ENCODE measurements at regions not wholly inside any gene's neighbourhood (a gene's known extent, or its start where the extent isn't known, plus 50 kb on each side); places are given as distances from the start of the nearest gene placed in this dataset. TPM values are rescaled to one million over a fixed set of nuclear protein-coding genes. Genes with fewer than 3 reads are reported as not detected.

DNA sequence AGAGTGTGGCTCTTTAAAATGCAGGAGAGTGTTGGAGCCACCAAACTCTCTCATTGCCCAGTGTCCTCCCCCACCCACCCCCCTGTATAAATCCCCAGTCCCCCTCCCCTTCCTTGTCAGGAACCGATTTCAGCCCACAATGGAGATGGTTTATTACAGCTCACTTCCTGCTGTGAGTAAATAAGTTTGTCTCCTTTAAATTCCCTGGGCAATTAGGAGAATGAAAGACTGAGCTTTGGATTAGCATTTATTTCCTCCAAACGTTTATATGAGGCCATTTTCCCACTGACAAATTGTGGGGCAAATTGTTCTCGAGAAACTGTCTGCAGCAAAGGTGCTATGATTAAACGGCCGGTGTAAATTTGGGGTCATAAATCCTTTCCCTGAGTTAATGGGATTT, 128.8 kb downstream of the DHX35 start:
- no peaks in the 10 kb centered on the region for H3K9me3 ChIP-seq (replicated peaks in 1 of 2; ENCODE audit: control insufficient read depth in 2 of 2, insufficient read depth in 1 of 2, low read depth in 1 of 2, low read length in 2 of 2)
- no peak overlapping the region for H3K4me2 ChIP-seq (ENCODE audit: insufficient read depth, low read length, poor library complexity, severe bottlenecking)
- H3K36me3 ChIP-seq (replicated peaks in 1 of 2; ENCODE audit: control insufficient read depth in 2 of 2, insufficient read depth in 2 of 2, low read length in 2 of 2) = no peaks in the 10 kb centered on the region
- H3K18ac ChIP-seq (ENCODE audit: low read length) = no peak overlapping the region
- H3K4me1 ChIP-seq (ENCODE audit: control insufficient read depth in 2 of 2, insufficient read depth in 1 of 2, low read depth in 1 of 2, low read length in 2 of 2) = peaks cover 0 to 14% of the 10 kb centered on the region in 2 donors
- H3K9ac ChIP-seq (ENCODE audit: low read depth, low read length, poor library complexity) = no peak overlapping the region
- no peak overlapping the region for H3K23ac ChIP-seq (ENCODE audit: low read depth, low read length, poor library complexity)
- H2AFZ ChIP-seq (ENCODE audit: low read length) = no peak overlapping the region
- H4K91ac ChIP-seq (ENCODE audit: low read depth, low read length, poor library complexity) = no peak overlapping the region
- no peak overlapping the region for H3K27ac ChIP-seq (replicated peaks; ENCODE audit: low read length)
- no peak overlapping the region for H3K4me3 ChIP-seq (ENCODE audit: low read length in 2 of 2)
- no peak overlapping the region for H2BK5ac ChIP-seq (ENCODE audit: low read length)
- no peak overlapping the region for H4K8ac ChIP-seq (ENCODE audit: low read depth, low read length)
- H3K79me1 ChIP-seq (ENCODE audit: low read depth, low read length) = no peaks in the 10 kb centered on the region
- H2BK15ac ChIP-seq (ENCODE audit: low read length) = no peak overlapping the region
- WGBS, 2 donors (ENCODE audit: extremely low coverage in 2 of 2, insufficient read length in 2 of 2, insufficient replicate concordance in 1 of 2) = no CpG with 5 or more reads among the region's 5 CpGs
- H3K14ac ChIP-seq (ENCODE audit: low read length) = no peak overlapping the region
- no peak overlapping the region for H2BK120ac ChIP-seq (ENCODE audit: low read depth, low read length)
- H2BK12ac ChIP-seq (ENCODE audit: low read length) = no peak overlapping the region
- H3K27me3 ChIP-seq (ENCODE audit: control insufficient read depth in 3 of 3, insufficient read depth in 3 of 3, low read depth in 1 of 3, low read length in 3 of 3) = peaks cover 0 to 1% (median 0%) of the 10 kb centered on the region in 3 experiments
- no peak overlapping the region for H3K4ac ChIP-seq (ENCODE audit: low read length)
- DNase-seq (ENCODE audit: low spot score) = no peak
- H2AK5ac ChIP-seq (ENCODE audit: low read depth, low read length) = no peak overlapping the region

GRCh38 chr20:39089797-39090196, 127.7 kb downstream of the DHX35 start:
- H4K91ac ChIP-seq (ENCODE audit: low read depth, low read length, poor library complexity) = no peak overlapping the region
- H3K14ac ChIP-seq (ENCODE audit: low read length) = no peak overlapping the region
- no peak overlapping the region for H3K4me3 ChIP-seq (ENCODE audit: low read length in 2 of 2)
- no peak overlapping the region for H3K18ac ChIP-seq (ENCODE audit: low read length)
- no peak overlapping the region for H3K27ac ChIP-seq (replicated peaks; ENCODE audit: low read length)
- no peak for DNase-seq (ENCODE audit: low spot score)
- no peaks in the 10 kb centered on the region for H3K79me1 ChIP-seq (ENCODE audit: low read depth, low read length)
- H3K36me3 ChIP-seq (replicated peaks in 1 of 2; ENCODE audit: control insufficient read depth in 2 of 2, insufficient read depth in 2 of 2, low read length in 2 of 2) = no peaks in the 10 kb centered on the region
- no peak overlapping the region for H2BK120ac ChIP-seq (ENCODE audit: low read depth, low read length)
- no peak overlapping the region for H3K4me2 ChIP-seq (ENCODE audit: insufficient read depth, low read length, poor library complexity, severe bottlenecking)
- no peak overlapping the region for H4K8ac ChIP-seq (ENCODE audit: low read depth, low read length)
- H2BK15ac ChIP-seq (ENCODE audit: low read length) = no peak overlapping the region
- no peak overlapping the region for H2BK12ac ChIP-seq (ENCODE audit: low read length)
- H3K9ac ChIP-seq (ENCODE audit: low read depth, low read length, poor library complexity) = no peak overlapping the region
- WGBS, 2 donors (ENCODE audit: extremely low coverage in 2 of 2, insufficient read length in 2 of 2, insufficient replicate concordance in 1 of 2) = no CpG with 5 or more reads among the region's 1 CpG
- H3K23ac ChIP-seq (ENCODE audit: low read depth, low read length, poor library complexity) = no peak overlapping the region
- H2AK5ac ChIP-seq (ENCODE audit: low read depth, low read length) = no peak overlapping the region
- H3K4me1 ChIP-seq (ENCODE audit: control insufficient read depth in 2 of 2, insufficient read depth in 1 of 2, low read depth in 1 of 2, low read length in 2 of 2) = peaks cover 0 to 14% of the 10 kb centered on the region in 2 donors
- no peaks in the 10 kb centered on the region for H3K9me3 ChIP-seq (replicated peaks in 1 of 2; ENCODE audit: control insufficient read depth in 2 of 2, insufficient read depth in 1 of 2, low read depth in 1 of 2, low read length in 2 of 2)
- H2BK5ac ChIP-seq (ENCODE audit: low read length) = no peak overlapping the region
- no peak overlapping the region for H2AFZ ChIP-seq (ENCODE audit: low read length)
- peaks cover 0 to 9% (median 0%) of the 10 kb centered on the region in 3 experiments for H3K27me3 ChIP-seq (ENCODE audit: control insufficient read depth in 3 of 3, insufficient read depth in 3 of 3, low read depth in 1 of 3, low read length in 3 of 3)
- H3K4ac ChIP-seq (ENCODE audit: low read length) = no peak overlapping the region

Small RNAs in the stretch of these regions (small RNA-seq; reads per million reads assigned to genes)
- gene RN7SL680P (ENCODE audit: insufficient read depth) = not detected

Data from neuronal stem cell (in vitro differentiated cells).